ENCODE measurements at regions not wholly inside any gene's neighbourhood (a gene's known extent, or its start where the extent isn't known, plus 50 kb on each side); places are given as distances from the start of the nearest gene placed in this dataset.

GRCh38 chr3:95462161-95462560 lies 1352.2 kb upstream of the EPHA6 start:
- no peaks in the 10 kb centered on the region for H3K36me3 ChIP-seq (ENCODE audit: low read depth, low read length)

GRCh38 chr3:95464346-95464745 lies 1350.0 kb upstream of the EPHA6 start:
- no peak for TF ChIP-seq EZH2 (IDR thresholded peaks at IDR 0.05; ENCODE audit: low read length, unreplicated experiment)
- no peak for TF ChIP-seq EZH2phosphoT487 (IDR thresholded peaks at IDR 0.05; ENCODE audit: borderline replicate concordance, low read length)
- no peak for TF ChIP-seq CTCF (conservative IDR thresholded peaks at IDR 0.05; ENCODE audit: low read depth, low read length)
- Histone ChIP-seq H3K27ac (ENCODE audit: low read length) (no peak overlapping the region), H3K9me2 (replicated peaks; ENCODE audit: low read length) (no peaks in the 10 kb centered on the region), H3K9me3 (ENCODE audit: low read length) (no peaks in the 10 kb centered on the region), H3K36me3 (ENCODE audit: low read depth, low read length) (no peaks in the 10 kb centered on the region), H4K20me1 (ENCODE audit: low read length) (no peaks in the 10 kb centered on the region), H3K4me3 (ENCODE audit: low read length) (no peak overlapping the region), H3K79me2 (ENCODE audit: low read length) (no peaks in the 10 kb centered on the region), H2AFZ (ENCODE audit: low read length) (no peak overlapping the region), H3K4me1 (ENCODE audit: insufficient read depth, low read length) (no peaks in the 10 kb centered on the region), H3K9ac (ENCODE audit: low read length) (no peak overlapping the region), H3K4me2 (ENCODE audit: low read length) (no peak overlapping the region), H3F3A (ENCODE audit: low read length, unreplicated experiment) (no peaks in the 10 kb centered on the region), H3K27me3 (ENCODE audit: low read length) (no peaks in the 10 kb centered on the region)
- no peak for ATAC-seq
- ChIA-PET CTCF (no interaction called here), POLR2A (ENCODE audit: unreplicated experiment) (no interaction called here)
- BruUV-seq (replicated peaks) = no TSS peak
- DNase-seq = no peak
- intact Hi-C loops (cut with micrococcal nuclease) = no loop called here

More at GRCh38 chr3:95462161-95462560, 1352.2 kb upstream of the EPHA6 start:
- Histone ChIP-seq H3K4me2 (ENCODE audit: low read length) (no peak overlapping the region), H3K27me3 (ENCODE audit: low read length) (no peaks in the 10 kb centered on the region), H3K4me1 (ENCODE audit: insufficient read depth, low read length) (no peaks in the 10 kb centered on the region), H3K4me3 (ENCODE audit: low read length) (no peak overlapping the region), H4K20me1 (ENCODE audit: low read length) (no peaks in the 10 kb centered on the region), H3K79me2 (ENCODE audit: low read length) (no peaks in the 10 kb centered on the region), H3K27ac (ENCODE audit: low read length) (no peak overlapping the region), H2AFZ (ENCODE audit: low read length) (no peak overlapping the region), H3K9me2 (replicated peaks; ENCODE audit: low read length) (no peaks in the 10 kb centered on the region), H3F3A (ENCODE audit: low read length, unreplicated experiment) (no peaks in the 10 kb centered on the region), H3K9me3 (ENCODE audit: low read length) (no peaks in the 10 kb centered on the region), H3K9ac (ENCODE audit: low read length) (no peak overlapping the region)
- TF ChIP-seq EZH2phosphoT487 (IDR thresholded peaks at IDR 0.05; ENCODE audit: borderline replicate concordance, low read length) (no peak), EZH2 (IDR thresholded peaks at IDR 0.05; ENCODE audit: low read length, unreplicated experiment) (no peak), CTCF (conservative IDR thresholded peaks at IDR 0.05; ENCODE audit: low read depth, low read length) (no peak)
- intact Hi-C loops (cut with micrococcal nuclease) = no loop called here
- ATAC-seq (no peak), DNase-seq (no peak)
- ChIA-PET POLR2A (ENCODE audit: unreplicated experiment) (no interaction called here), CTCF (no interaction called here)
- BruUV-seq (replicated peaks) = no TSS peak

- intact Hi-C loops (cut with micrococcal nuclease) = no loop called here
- H3K9me2 ChIP-seq (replicated peaks; ENCODE audit: low read length) = no peaks in the 10 kb centered on the region
- no peak overlapping the region for H3K27ac ChIP-seq (ENCODE audit: low read length)
- no peaks in the 10 kb centered on the region for H3K27me3 ChIP-seq (ENCODE audit: low read length)
- H3K4me1 ChIP-seq (ENCODE audit: insufficient read depth, low read length) = no peaks in the 10 kb centered on the region
- H3K9ac ChIP-seq (ENCODE audit: low read length) = no peak overlapping the region
- ChIA-PET CTCF (no interaction called here), POLR2A (ENCODE audit: unreplicated experiment) (no interaction called here)
- H3F3A ChIP-seq (ENCODE audit: low read length, unreplicated experiment) = no peaks in the 10 kb centered on the region
- ATAC-seq = no peak
- no peak overlapping the region for H2AFZ ChIP-seq (ENCODE audit: low read length)
- H3K4me2 ChIP-seq (ENCODE audit: low read length) = no peak overlapping the region
- no peaks in the 10 kb centered on the region for H3K36me3 ChIP-seq (ENCODE audit: low read depth, low read length)
- TF ChIP-seq EZH2 (IDR thresholded peaks at IDR 0.05; ENCODE audit: low read length, unreplicated experiment) = no peak
- no peak for TF ChIP-seq EZH2phosphoT487 (IDR thresholded peaks at IDR 0.05; ENCODE audit: borderline replicate concordance, low read length)
- no peak for TF ChIP-seq CTCF (conservative IDR thresholded peaks at IDR 0.05; ENCODE audit: low read depth, low read length)
- H4K20me1 ChIP-seq (ENCODE audit: low read length) = no peaks in the 10 kb centered on the region
- no peak overlapping the region for H3K4me3 ChIP-seq (ENCODE audit: low read length)
- no peak for DNase-seq
- no peaks in the 10 kb centered on the region for H3K9me3 ChIP-seq (ENCODE audit: low read length)
- BruUV-seq (replicated peaks) = no TSS peak
- no peaks in the 10 kb centered on the region for H3K79me2 ChIP-seq (ENCODE audit: low read length)
Measured at GRCh38 chr3:95468331-95468730, 1346.1 kb upstream of the EPHA6 start.

Measured in PC-3 (cell line).